ENCODE measurements at regions not wholly inside any gene's neighbourhood (a gene's known extent, or its start where the extent isn't known, plus 50 kb on each side); places are given as distances from the start of the nearest gene placed in this dataset.
"Not testable (repeated sequence)": the region's sequence is repeated elsewhere in the genome, so short reads cannot be mapped to it uniquely, and the experiment has no call there.

GRCh38 chr2:8500124-8501054 lies 181.5 kb upstream of the ID2 start:
- DNase-seq, result no peak

GRCh38 chr2:8501061-8501720 lies 180.7 kb upstream of the ID2 start:
- no peak for DNase-seq

GRCh38 chr2:8502316-8502715 lies 179.5 kb upstream of the ID2 start:
- DNase-seq, result no peak

GRCh38 chr2:8505311-8505920 lies 176.4 kb upstream of the ID2 start:
- no peak for DNase-seq

- no peak for DNase-seq
Observed at GRCh38 chr2:8506746-8507145, 175.1 kb upstream of the ID2 start.

- no peak for DNase-seq
Observed at GRCh38 chr2:8508766-8509165, 173.1 kb upstream of the ID2 start.

GRCh38 chr2:8509621-8510020 lies 172.2 kb upstream of the ID2 start:
- no peak for DNase-seq

GRCh38 chr2:8510055-8510454 lies 171.8 kb upstream of the ID2 start:
- DNase-seq, result not testable (repeated sequence)

GRCh38 chr2:8510519-8510918 lies 171.3 kb upstream of the ID2 start:
- DNase-seq, result no peak

GRCh38 chr2:8511868-8512612 lies 169.8 kb upstream of the ID2 start:
- DNase-seq, result no peak

- no peak for DNase-seq
Observed at GRCh38 chr2:8513601-8514273, 168.1 kb upstream of the ID2 start.

- no peak for DNase-seq
Observed at GRCh38 chr2:8514274-8514662, 167.6 kb upstream of the ID2 start.

- DNase-seq, result peak; percentile 78
Observed at GRCh38 chr2:8514796-8515758, 166.8 kb upstream of the ID2 start.

- peak; percentile 55 for DNase-seq
Observed at GRCh38 chr2:8515864-8516533, 165.9 kb upstream of the ID2 start.

GRCh38 chr2:8517850-8518498 lies 163.9 kb upstream of the ID2 start:
- DNase-seq, result no peak

- DNase-seq, result no peak
Observed at GRCh38 chr2:8518979-8519668, 162.7 kb upstream of the ID2 start.

- DNase-seq, result peak; percentile 52
Observed at GRCh38 chr2:8520791-8521344, 161.0 kb upstream of the ID2 start.

GRCh38 chr2:8522687-8523086 lies 159.2 kb upstream of the ID2 start:
- no peak for DNase-seq

GRCh38 chr2:8524388-8524787 lies 157.5 kb upstream of the ID2 start:
- no peak for DNase-seq
